ENCODE measurements at regions not wholly inside any gene's neighbourhood (a gene's known extent, or its start where the extent isn't known, plus 50 kb on each side); places are given as distances from the start of the nearest gene placed in this dataset.

DNA sequence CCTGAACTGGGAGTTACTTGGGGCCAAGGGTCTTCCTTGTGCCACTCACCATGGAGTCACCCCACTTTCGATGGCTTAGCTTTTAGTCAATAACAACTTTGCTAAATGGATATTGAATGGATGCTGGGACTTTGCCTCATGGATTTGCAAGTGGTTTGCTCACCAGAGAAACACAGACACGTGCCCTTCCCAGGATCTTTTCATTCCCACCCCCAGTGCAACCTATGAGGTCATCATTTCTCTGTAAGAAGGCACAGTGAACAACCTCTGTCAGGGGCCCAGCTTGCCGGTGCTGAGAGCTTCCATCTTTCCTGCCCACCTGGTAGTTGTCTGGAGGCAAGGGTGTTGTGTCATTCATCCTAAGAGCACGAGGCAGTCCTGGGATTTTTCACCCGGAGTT lies 256.8 kb upstream of the PMEPA1 start:
- WGBS, 4 donors, result 56 to 66% (median 59%) methylated on average over 5 of the region's 5 CpGs
- intact Hi-C loops (cut with DNase I), result no loop called here
- H3K4me1 ChIP-seq (replicated peaks in 1 of 2), result no peaks in the 10 kb centered on the region
- H3K36me3 ChIP-seq (replicated peaks in 1 of 2), result no peaks in the 10 kb centered on the region
- H3K9me3 ChIP-seq (replicated peaks in 1 of 3), result no peaks in the 10 kb centered on the region
- TF ChIP-seq, protein P1, sequence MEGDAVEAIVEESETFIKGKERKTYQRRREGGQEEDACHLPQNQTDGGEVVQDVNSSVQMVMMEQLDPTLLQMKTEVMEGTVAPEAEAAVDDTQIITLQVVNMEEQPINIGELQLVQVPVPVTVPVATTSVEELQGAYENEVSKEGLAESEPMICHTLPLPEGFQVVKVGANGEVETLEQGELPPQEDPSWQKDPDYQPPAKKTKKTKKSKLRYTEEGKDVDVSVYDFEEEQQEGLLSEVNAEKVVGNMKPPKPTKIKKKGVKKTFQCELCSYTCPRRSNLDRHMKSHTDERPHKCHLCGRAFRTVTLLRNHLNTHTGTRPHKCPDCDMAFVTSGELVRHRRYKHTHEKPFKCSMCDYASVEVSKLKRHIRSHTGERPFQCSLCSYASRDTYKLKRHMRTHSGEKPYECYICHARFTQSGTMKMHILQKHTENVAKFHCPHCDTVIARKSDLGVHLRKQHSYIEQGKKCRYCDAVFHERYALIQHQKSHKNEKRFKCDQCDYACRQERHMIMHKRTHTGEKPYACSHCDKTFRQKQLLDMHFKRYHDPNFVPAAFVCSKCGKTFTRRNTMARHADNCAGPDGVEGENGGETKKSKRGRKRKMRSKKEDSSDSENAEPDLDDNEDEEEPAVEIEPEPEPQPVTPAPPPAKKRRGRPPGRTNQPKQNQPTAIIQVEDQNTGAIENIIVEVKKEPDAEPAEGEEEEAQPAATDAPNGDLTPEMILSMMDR (IDR thresholded peaks at IDR 0.05), result no peak
- no peak for TF ChIP-seq POLR2A (IDR thresholded peaks at IDR 0.05)
- no peak overlapping the region for H3K27ac ChIP-seq
- DNase-seq, result no peak
- H3K4me3 ChIP-seq, result no peak overlapping the region
- H3K27me3 ChIP-seq, result no peaks in the 10 kb centered on the region

DNA sequence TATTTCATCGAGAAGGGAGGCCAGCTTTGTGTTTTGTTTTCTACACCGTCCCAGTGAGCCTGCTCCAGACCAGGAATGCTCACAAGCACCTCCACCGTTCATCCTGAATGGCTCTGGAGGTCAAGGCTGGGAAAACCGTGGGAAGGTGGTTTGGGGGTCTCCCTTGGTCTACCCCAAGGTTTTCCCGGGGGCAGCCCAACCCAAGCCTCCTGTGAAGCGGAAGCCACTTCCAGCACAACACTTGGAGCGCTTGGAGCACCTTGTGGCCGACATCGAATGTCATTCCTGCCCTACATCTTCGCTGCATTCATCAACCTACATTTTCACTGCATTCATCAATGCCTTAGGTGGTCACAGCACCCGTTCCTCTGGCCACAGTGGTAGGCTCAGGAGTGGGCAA lies 255.6 kb upstream of the PMEPA1 start:
- DNase-seq, result no peak
- Histone ChIP-seq H3K36me3 (replicated peaks in 1 of 2) (no peaks in the 10 kb centered on the region), H3K4me3 (no peak overlapping the region), H3K4me1 (replicated peaks in 1 of 2) (no peaks in the 10 kb centered on the region), H3K9me3 (replicated peaks in 1 of 3) (no peaks in the 10 kb centered on the region), H3K27me3 (no peaks in the 10 kb centered on the region), H3K27ac (no peak overlapping the region)
- intact Hi-C loops (cut with DNase I), result no loop called here
- TF ChIP-seq, protein P1 (IDR thresholded peaks at IDR 0.05), result no peak
- no peak for TF ChIP-seq POLR2A (IDR thresholded peaks at IDR 0.05)
- WGBS, 4 donors, result 70 to 83% (median 74%) methylated on average over 10 to 11 of the region's 11 CpGs

DNA sequence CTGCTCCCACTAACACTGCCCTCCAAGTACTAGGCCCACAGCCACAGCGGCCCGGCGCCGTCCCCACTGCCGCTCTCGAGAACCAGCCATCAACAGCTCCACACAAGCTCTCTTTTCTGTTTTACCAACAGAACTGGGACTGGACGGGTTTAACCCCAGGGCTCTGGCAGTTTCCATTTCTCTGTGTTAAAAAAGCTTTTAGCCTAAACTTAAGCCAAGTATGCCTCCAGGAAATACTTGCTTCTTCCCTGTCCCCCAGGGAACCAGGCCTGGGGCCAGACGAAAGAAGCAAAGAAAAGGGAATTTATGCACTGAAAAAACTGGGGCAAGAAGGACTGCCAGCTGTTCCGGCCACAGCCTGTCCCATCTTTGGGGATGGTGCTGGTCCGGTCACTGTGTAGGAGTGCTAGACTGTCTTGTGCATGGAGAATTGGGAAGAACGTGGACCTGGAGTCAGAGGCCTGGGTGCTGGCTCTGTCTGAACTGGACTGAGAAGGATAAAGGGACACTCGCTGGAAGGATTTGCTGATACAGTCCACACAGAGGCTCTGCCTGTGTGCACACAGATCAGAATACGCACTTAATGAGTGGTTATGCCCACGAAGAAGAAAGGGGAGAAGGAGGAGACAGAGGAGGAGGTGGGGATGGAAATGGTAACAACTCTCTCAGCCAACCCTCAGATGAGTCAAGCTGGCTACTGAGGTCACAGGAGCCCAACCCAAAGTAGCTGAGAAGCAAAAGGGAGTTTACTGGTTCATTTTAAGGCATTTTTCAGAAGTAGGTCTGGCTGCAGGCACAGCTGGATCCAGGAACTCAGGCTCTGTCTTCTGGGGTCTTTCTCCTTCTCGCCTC lies 254.4 kb upstream of the PMEPA1 start:
- 61 to 81% (median 74%) methylated on average over 14 to 15 of the region's 15 CpGs for WGBS, 4 donors

GRCh38 chr20:57960803-57961575 lies 251.2 kb upstream of the PMEPA1 start:
- Histone ChIP-seq H3K27ac (no peak overlapping the region), H3K4me1 (replicated peaks in 1 of 2) (no peaks in the 10 kb centered on the region), H3K9me3 (replicated peaks in 1 of 3) (no peaks in the 10 kb centered on the region), H3K36me3 (replicated peaks in 1 of 2) (no peaks in the 10 kb centered on the region), H3K27me3 (no peaks in the 10 kb centered on the region), H3K4me3 (no peak overlapping the region)
- intact Hi-C loops (cut with DNase I), result no loop called here
- TF ChIP-seq, protein P1 (IDR thresholded peaks at IDR 0.05), result no peak
- no peak for TF ChIP-seq POLR2A (IDR thresholded peaks at IDR 0.05)
- DNase-seq, result no peak
- WGBS, 4 donors, result 62 to 66% (median 64%) methylated on average over 17 to 19 of the region's 19 CpGs

More for the DNA sequence above, 254.4 kb upstream of the PMEPA1 start:
- Histone ChIP-seq H3K36me3 (replicated peaks in 1 of 2) (no peaks in the 10 kb centered on the region), H3K9me3 (replicated peaks in 1 of 3) (no peaks in the 10 kb centered on the region), H3K27me3 (no peaks in the 10 kb centered on the region), H3K4me1 (replicated peaks in 1 of 2) (no peaks in the 10 kb centered on the region), H3K27ac (peak overlapping the region in 1 of 5 donors; percentile 13), H3K4me3 (no peak overlapping the region)
- intact Hi-C loops (cut with DNase I), result no loop called here
- DNase-seq, result no peak
- TF ChIP-seq POLR2A (IDR thresholded peaks at IDR 0.05), result no peak
- TF ChIP-seq, protein P1 (IDR thresholded peaks at IDR 0.05), result no peak
